PFSK-1 (cell line): ENCODE measurements at regions not wholly inside any gene's neighbourhood (a gene's known extent, or its start where the extent isn't known, plus 50 kb on each side); places are given as distances from the start of the nearest gene placed in this dataset.

Source experiments
- FOXP2 ChIP-seq: optimal IDR thresholded peaks from 2 replicates; pipeline ENCODE3; 2011; ENCODE audit warnings: borderline replicate concordance, control low read depth, inconsistent platforms; ENCODE audit not compliant: insufficient read depth; ENCODE audit errors: extremely low read length, extremely low read depth
- POLR2AphosphoS5 ChIP-seq: IDR thresholded peaks from 2 replicates; pipeline ENCODE4 v1.6.1; 2012; ENCODE audit warnings: low read depth, mild to moderate bottlenecking, control low read depth, low read length, moderate library complexity
- SIN3A ChIP-seq: IDR thresholded peaks from 2 replicates; pipeline ENCODE4 v1.6.1; 2012; ENCODE audit warnings: mild to moderate bottlenecking, low read length, moderate library complexity, borderline replicate concordance; ENCODE audit not compliant: insufficient read depth
- TAF1 ChIP-seq: IDR thresholded peaks from 2 replicates; pipeline ENCODE4 v1.6.1; 2012; ENCODE audit warnings: low read length, control low read depth, borderline replicate concordance; ENCODE audit not compliant: insufficient read depth
- TF ChIP-seq, protein P1 (sequence below), 2 experiments: IDR thresholded peaks; 2 replicates each; pipeline versions ENCODE4 v1.6.1 to v1.8.0; 2011 to 2012; ENCODE audit warnings: low read depth in 2 of 2, low read length in 2 of 2, control low read depth in 1 of 2, inconsistent platforms in 1 of 2, mild to moderate bottlenecking in 1 of 2, moderate library complexity in 1 of 2; ENCODE audit not compliant: insufficient read depth in 1 of 2

- TF ChIP-seq TAF1 (no peak), FOXP2 (no peak), POLR2AphosphoS5 (no peak), SIN3A (no peak)
- TF ChIP-seq, protein P1, sequence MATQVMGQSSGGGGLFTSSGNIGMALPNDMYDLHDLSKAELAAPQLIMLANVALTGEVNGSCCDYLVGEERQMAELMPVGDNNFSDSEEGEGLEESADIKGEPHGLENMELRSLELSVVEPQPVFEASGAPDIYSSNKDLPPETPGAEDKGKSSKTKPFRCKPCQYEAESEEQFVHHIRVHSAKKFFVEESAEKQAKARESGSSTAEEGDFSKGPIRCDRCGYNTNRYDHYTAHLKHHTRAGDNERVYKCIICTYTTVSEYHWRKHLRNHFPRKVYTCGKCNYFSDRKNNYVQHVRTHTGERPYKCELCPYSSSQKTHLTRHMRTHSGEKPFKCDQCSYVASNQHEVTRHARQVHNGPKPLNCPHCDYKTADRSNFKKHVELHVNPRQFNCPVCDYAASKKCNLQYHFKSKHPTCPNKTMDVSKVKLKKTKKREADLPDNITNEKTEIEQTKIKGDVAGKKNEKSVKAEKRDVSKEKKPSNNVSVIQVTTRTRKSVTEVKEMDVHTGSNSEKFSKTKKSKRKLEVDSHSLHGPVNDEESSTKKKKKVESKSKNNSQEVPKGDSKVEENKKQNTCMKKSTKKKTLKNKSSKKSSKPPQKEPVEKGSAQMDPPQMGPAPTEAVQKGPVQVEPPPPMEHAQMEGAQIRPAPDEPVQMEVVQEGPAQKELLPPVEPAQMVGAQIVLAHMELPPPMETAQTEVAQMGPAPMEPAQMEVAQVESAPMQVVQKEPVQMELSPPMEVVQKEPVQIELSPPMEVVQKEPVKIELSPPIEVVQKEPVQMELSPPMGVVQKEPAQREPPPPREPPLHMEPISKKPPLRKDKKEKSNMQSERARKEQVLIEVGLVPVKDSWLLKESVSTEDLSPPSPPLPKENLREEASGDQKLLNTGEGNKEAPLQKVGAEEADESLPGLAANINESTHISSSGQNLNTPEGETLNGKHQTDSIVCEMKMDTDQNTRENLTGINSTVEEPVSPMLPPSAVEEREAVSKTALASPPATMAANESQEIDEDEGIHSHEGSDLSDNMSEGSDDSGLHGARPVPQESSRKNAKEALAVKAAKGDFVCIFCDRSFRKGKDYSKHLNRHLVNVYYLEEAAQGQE (IDR thresholded peaks at IDR 0.05; ENCODE audit: insufficient read depth in 1 of 2, low read depth in 2 of 2, low read length in 2 of 2) = no peak
These were observed 58.3 kb upstream of the NOTCH1 start for GRCh38 chr9:136603901-136604814.

GRCh38 chr9:136603216-136603615, 57.4 kb upstream of the NOTCH1 start:
- TF ChIP-seq, protein P1 (IDR thresholded peaks at IDR 0.05; ENCODE audit: insufficient read depth in 1 of 2, low read depth in 2 of 2, low read length in 2 of 2) = no peak
- no peak for TF ChIP-seq TAF1

GRCh38 chr9:136602193-136602885, 56.5 kb upstream of the NOTCH1 start:
- no peak for TF ChIP-seq FOXP2
- TF ChIP-seq POLR2AphosphoS5 = no peak

GRCh38 chr9:136599811-136600660, 54.2 kb upstream of the NOTCH1 start:
- no peak for TF ChIP-seq TAF1
- no peak for TF ChIP-seq POLR2AphosphoS5
- TF ChIP-seq SIN3A = no peak
- no peak for TF ChIP-seq FOXP2
- TF ChIP-seq, protein P1 (IDR thresholded peaks at IDR 0.05; ENCODE audit: insufficient read depth in 1 of 2, low read depth in 2 of 2, low read length in 2 of 2) = no peak

DNA sequence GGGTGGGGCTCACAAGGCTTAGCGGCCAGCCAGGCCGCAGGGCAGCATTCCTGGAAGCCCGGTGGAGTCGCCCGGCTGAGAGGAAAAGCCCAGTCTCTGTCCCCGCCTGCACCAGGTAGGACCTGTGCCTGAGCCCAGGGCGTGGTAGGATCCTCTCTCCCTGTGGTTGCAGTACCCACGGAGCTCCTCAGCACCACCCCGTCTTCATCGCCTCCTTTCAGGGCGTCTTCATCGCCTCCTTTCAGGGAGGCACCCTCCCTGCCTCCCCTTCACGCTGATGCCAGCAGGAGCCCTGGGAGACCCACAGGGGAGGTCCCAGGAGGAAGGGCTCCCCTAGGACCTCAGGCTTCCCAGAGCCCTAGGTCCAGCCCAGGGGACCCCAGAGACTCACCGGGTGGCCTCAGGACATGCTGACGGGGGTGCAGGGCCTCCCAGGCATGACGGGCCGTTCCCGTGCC, 53.3 kb upstream of the NOTCH1 start:
- no peak for TF ChIP-seq TAF1
- no peak for TF ChIP-seq SIN3A
- TF ChIP-seq FOXP2 = no peak
- TF ChIP-seq POLR2AphosphoS5 = no peak
- TF ChIP-seq, protein P1 (IDR thresholded peaks at IDR 0.05; ENCODE audit: insufficient read depth in 1 of 2, low read depth in 2 of 2, low read length in 2 of 2) = no peak
